ENCODE measurements at regions not wholly inside any gene's neighbourhood (a gene's known extent, or its start where the extent isn't known, plus 50 kb on each side); places are given as distances from the start of the nearest gene placed in this dataset.

DNA sequence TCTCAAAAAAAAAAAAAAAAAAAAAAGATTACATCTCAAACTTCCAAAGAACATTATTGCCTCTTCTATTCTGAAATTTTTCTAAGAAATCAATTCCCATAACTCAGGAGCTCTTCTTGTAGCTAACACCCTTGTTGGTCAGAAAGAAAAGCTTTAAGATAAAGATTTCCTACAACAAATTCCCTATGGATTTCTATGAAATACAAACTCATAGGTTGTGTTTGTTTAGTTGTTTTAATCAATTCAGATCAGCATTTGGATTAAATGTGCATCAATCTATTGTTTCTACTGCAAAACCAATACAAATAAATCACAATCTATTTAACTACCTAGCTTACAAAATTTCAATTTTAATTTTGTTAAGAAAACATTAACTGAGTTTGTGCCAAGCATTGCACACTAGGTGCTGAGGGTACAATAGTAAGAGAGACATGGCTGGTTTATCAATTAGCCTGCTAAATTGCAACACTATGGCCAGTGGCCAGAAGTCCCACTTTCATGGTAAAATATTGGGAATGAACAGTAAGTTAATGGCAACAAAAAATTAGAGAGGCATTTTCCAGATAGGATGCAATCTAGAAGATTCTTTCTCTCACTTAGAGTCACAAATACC, 80.2 kb upstream of the MYCN start:
- Histone ChIP-seq H3K27ac (no peak overlapping the region), H3K27me3 (no peaks in the 10 kb centered on the region), H3K4me1 (no peaks in the 10 kb centered on the region), H3K9me3 (no peaks in the 10 kb centered on the region), H3K36me3 (no peaks in the 10 kb centered on the region), H3K4me3 (no peak overlapping the region)
- TF ChIP-seq POLR2A (IDR thresholded peaks at IDR 0.05): no peak
- no peak for TF ChIP-seq CTCF (IDR thresholded peaks at IDR 0.05)
- DNase-seq: no peak
- intact Hi-C loops (cut with DNase I): no loop called here

GRCh38 chr2:15860760-15861159, 79.6 kb upstream of the MYCN start:
- H3K4me1 ChIP-seq: no peaks in the 10 kb centered on the region
- no peak overlapping the region for H3K4me3 ChIP-seq
- H3K27ac ChIP-seq: no peak overlapping the region
- no peaks in the 10 kb centered on the region for H3K27me3 ChIP-seq
- TF ChIP-seq CTCF (IDR thresholded peaks at IDR 0.05) (no peak), POLR2A (IDR thresholded peaks at IDR 0.05) (no peak)
- H3K36me3 ChIP-seq: no peaks in the 10 kb centered on the region
- intact Hi-C loops (cut with DNase I): no loop called here
- no peak for DNase-seq
- no peaks in the 10 kb centered on the region for H3K9me3 ChIP-seq
- WGBS, 2 donors: 56 to 69% methylated on average over 1 of the region's 1 CpG

- H3K36me3 ChIP-seq: no peaks in the 10 kb centered on the region
- H3K4me1 ChIP-seq: no peaks in the 10 kb centered on the region
- intact Hi-C loops (cut with DNase I): no loop called here
- no peaks in the 10 kb centered on the region for H3K9me3 ChIP-seq
- TF ChIP-seq POLR2A (IDR thresholded peaks at IDR 0.05): no peak
- no peak for TF ChIP-seq CTCF (IDR thresholded peaks at IDR 0.05)
- no peak overlapping the region for H3K4me3 ChIP-seq
- WGBS, 2 donors: 80 to 87% methylated on average over 6 of the region's 6 CpGs
- DNase-seq: no peak
- no peak overlapping the region for H3K27ac ChIP-seq
- H3K27me3 ChIP-seq: no peaks in the 10 kb centered on the region
These were observed 79.1 kb upstream of the MYCN start for GRCh38 chr2:15861172-15861822.

- Histone ChIP-seq H3K27me3 (no peaks in the 10 kb centered on the region), H3K4me1 (no peaks in the 10 kb centered on the region), H3K27ac (no peak overlapping the region), H3K9me3 (no peaks in the 10 kb centered on the region), H3K36me3 (no peaks in the 10 kb centered on the region), H3K4me3 (no peak overlapping the region)
- intact Hi-C loops (cut with DNase I): no loop called here
- 96 to 100% methylated on average over 1 of the region's 1 CpG for WGBS, 2 donors
- TF ChIP-seq CTCF (IDR thresholded peaks at IDR 0.05) (no peak), POLR2A (IDR thresholded peaks at IDR 0.05) (no peak)
- no peak for DNase-seq
These were observed 78.5 kb upstream of the MYCN start for GRCh38 chr2:15861898-15862297.

- no peaks in the 10 kb centered on the region for H3K27me3 ChIP-seq
- intact Hi-C loops (cut with DNase I): no loop called here
- H3K9me3 ChIP-seq: no peaks in the 10 kb centered on the region
- 51 to 70% methylated on average over 2 of the region's 2 CpGs for WGBS, 2 donors
- H3K27ac ChIP-seq: no peak overlapping the region
- DNase-seq: no peak
- H3K36me3 ChIP-seq: no peaks in the 10 kb centered on the region
- H3K4me3 ChIP-seq: no peak overlapping the region
- no peaks in the 10 kb centered on the region for H3K4me1 ChIP-seq
- TF ChIP-seq POLR2A (IDR thresholded peaks at IDR 0.05) (no peak), CTCF (IDR thresholded peaks at IDR 0.05) (no peak)
These were observed 77.3 kb upstream of the MYCN start for GRCh38 chr2:15863089-15863488.
